ENCODE measurements at regions not wholly inside any gene's neighbourhood (a gene's known extent, or its start where the extent isn't known, plus 50 kb on each side); places are given as distances from the start of the nearest gene placed in this dataset.

- DNase-seq (ENCODE audit: low spot score) = peak; percentile 2
- peaks cover 4% of the 10 kb centered on the region for H3K27me3 ChIP-seq (replicated peaks; ENCODE audit: insufficient read depth)
- H3K4me1 ChIP-seq (replicated peaks) = no peaks in the 10 kb centered on the region
- TF ChIP-seq, protein P1, sequence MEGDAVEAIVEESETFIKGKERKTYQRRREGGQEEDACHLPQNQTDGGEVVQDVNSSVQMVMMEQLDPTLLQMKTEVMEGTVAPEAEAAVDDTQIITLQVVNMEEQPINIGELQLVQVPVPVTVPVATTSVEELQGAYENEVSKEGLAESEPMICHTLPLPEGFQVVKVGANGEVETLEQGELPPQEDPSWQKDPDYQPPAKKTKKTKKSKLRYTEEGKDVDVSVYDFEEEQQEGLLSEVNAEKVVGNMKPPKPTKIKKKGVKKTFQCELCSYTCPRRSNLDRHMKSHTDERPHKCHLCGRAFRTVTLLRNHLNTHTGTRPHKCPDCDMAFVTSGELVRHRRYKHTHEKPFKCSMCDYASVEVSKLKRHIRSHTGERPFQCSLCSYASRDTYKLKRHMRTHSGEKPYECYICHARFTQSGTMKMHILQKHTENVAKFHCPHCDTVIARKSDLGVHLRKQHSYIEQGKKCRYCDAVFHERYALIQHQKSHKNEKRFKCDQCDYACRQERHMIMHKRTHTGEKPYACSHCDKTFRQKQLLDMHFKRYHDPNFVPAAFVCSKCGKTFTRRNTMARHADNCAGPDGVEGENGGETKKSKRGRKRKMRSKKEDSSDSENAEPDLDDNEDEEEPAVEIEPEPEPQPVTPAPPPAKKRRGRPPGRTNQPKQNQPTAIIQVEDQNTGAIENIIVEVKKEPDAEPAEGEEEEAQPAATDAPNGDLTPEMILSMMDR (IDR thresholded peaks at IDR 0.05) = no peak
- TF ChIP-seq POLR2AphosphoS5 (IDR thresholded peaks at IDR 0.05) (no peak), POLR2A (IDR thresholded peaks at IDR 0.05) (no peak)
- H3K36me3 ChIP-seq = no peaks in the 10 kb centered on the region
- no peaks in the 10 kb centered on the region for H3K9me3 ChIP-seq
- no peak overlapping the region for H3K4me3 ChIP-seq
- intact Hi-C loops (cut with DNase I) = no loop called here
- no peak overlapping the region for H3K27ac ChIP-seq
- 89% methylated on average over 16 of the region's 16 CpGs for WGBS
Measured at GRCh38 chr13:111909971-111910671, 156.8 kb upstream of the SOX1 start.

DNA sequence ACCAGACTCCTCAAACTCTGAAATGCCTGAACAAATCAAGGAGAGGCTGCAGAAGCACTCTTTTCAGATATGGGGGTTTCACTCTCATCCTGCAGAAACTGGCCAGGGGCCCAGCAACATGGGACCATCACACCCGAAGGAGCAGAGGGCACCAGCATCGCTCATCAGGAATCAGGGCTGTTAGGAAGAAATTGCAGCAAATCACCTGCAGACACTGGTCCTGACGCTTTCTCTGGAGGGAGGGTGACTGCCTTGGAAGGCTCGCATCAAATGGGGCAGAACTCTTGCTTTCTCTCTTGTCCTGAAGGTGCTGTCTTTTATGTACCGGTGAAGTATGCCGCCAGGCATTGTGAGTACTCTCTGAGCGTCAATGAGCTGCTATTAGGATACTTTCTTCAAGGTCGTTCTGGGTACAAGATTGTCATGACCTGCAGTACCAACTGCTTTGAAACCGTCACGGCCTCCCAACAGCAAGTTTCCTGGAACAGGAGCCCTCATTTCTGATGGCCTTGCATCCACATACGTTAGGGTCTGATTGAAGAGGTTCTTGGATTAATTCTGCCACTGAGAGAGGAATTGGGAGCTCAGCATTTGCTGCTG lies 155.7 kb upstream of the SOX1 start:
- no peaks in the 10 kb centered on the region for H3K9me3 ChIP-seq
- no peak overlapping the region for H3K27ac ChIP-seq
- TF ChIP-seq POLR2AphosphoS5 (IDR thresholded peaks at IDR 0.05) (no peak), POLR2A (IDR thresholded peaks at IDR 0.05) (no peak)
- TF ChIP-seq, protein P1 (IDR thresholded peaks at IDR 0.05) = no peak
- H3K27me3 ChIP-seq (replicated peaks; ENCODE audit: insufficient read depth) = peaks cover 4% of the 10 kb centered on the region
- WGBS = 88% methylated on average over 11 of the region's 11 CpGs
- intact Hi-C loops (cut with DNase I) = no loop called here
- H3K36me3 ChIP-seq = no peaks in the 10 kb centered on the region
- H3K4me1 ChIP-seq (replicated peaks) = no peaks in the 10 kb centered on the region
- H3K4me3 ChIP-seq = no peak overlapping the region
- no peak for DNase-seq (ENCODE audit: low spot score)

GRCh38 chr13:111911754-111912452 lies 155.0 kb upstream of the SOX1 start:
- Histone ChIP-seq H3K4me1 (replicated peaks) (no peaks in the 10 kb centered on the region), H3K27ac (no peak overlapping the region), H3K27me3 (replicated peaks; ENCODE audit: insufficient read depth) (peaks cover 4% of the 10 kb centered on the region), H3K9me3 (no peaks in the 10 kb centered on the region), H3K36me3 (no peaks in the 10 kb centered on the region), H3K4me3 (no peak overlapping the region)
- no peak for TF ChIP-seq POLR2A (IDR thresholded peaks at IDR 0.05)
- TF ChIP-seq POLR2AphosphoS5 (IDR thresholded peaks at IDR 0.05) = no peak
- TF ChIP-seq, protein P1 (IDR thresholded peaks at IDR 0.05) = no peak
- 95% methylated on average over 11 of the region's 11 CpGs for WGBS
- DNase-seq (ENCODE audit: low spot score) = no peak
- intact Hi-C loops (cut with DNase I) = no loop called here

GRCh38 chr13:111912453-111912866 lies 154.5 kb upstream of the SOX1 start:
- Histone ChIP-seq H3K27me3 (replicated peaks; ENCODE audit: insufficient read depth) (peaks cover 4% of the 10 kb centered on the region), H3K9me3 (no peaks in the 10 kb centered on the region), H3K4me1 (replicated peaks) (no peaks in the 10 kb centered on the region), H3K4me3 (no peak overlapping the region), H3K36me3 (no peaks in the 10 kb centered on the region), H3K27ac (no peak overlapping the region)
- WGBS = 95% methylated on average over 16 of the region's 16 CpGs
- DNase-seq (ENCODE audit: low spot score) = no peak
- intact Hi-C loops (cut with DNase I) = no loop called here
- TF ChIP-seq POLR2A (IDR thresholded peaks at IDR 0.05) = no peak
- TF ChIP-seq, protein P1 (IDR thresholded peaks at IDR 0.05) = no peak
- no peak for TF ChIP-seq POLR2AphosphoS5 (IDR thresholded peaks at IDR 0.05)
